ENCODE measurements at regions not wholly inside any gene's neighbourhood (a gene's known extent, or its start where the extent isn't known, plus 50 kb on each side); places are given as distances from the start of the nearest gene placed in this dataset.

- POLR2A ChIA-PET = no interaction called here
- no peak for FAIRE-seq
- H3K27ac ChIP-seq = no peak overlapping the region
- H3K4me2 ChIP-seq = no peak overlapping the region
- H3K4me3 ChIP-seq = no peak overlapping the region
- CTCF ChIA-PET = no interaction called here
- no peaks in the 10 kb centered on the region for H3K4me1 ChIP-seq
- ATAC-seq = no peak
- no peak for DNase-seq (ENCODE audit: low read depth in 1 of 2, low spot score in 1 of 2)
- TF ChIP-seq PBX3 (IDR thresholded peaks at IDR 0.05) (no peak), TP53 (CRISPR knock-in tag; IDR thresholded peaks at IDR 0.05) (no peak), MAX (IDR thresholded peaks at IDR 0.05) (no peak), EHF (CRISPR knock-in tag; IDR thresholded peaks at IDR 0.05) (no peak), HOXB5 (CRISPR knock-in tag; IDR thresholded peaks at IDR 0.05) (no peak), CBX8 (IDR thresholded peaks at IDR 0.05) (no peak), EHMT2 (IDR thresholded peaks at IDR 0.05; ENCODE audit: low read depth) (no peak)
- no peaks in the 10 kb centered on the region for H3K9me3 ChIP-seq
- WGBS (ENCODE audit: missing lambda C conversion rate) = no CpG with 5 or more reads among the region's 3 CpGs
These were observed 973.5 kb upstream of the MAP3K7 start for GRCh38 chr6:91560409-91560808.

- ChIA-PET POLR2A (no interaction called here), CTCF (no interaction called here)
- Histone ChIP-seq H3K4me1 (no peaks in the 10 kb centered on the region), H3K4me2 (no peak overlapping the region), H3K4me3 (no peak overlapping the region), H3K9me3 (no peaks in the 10 kb centered on the region), H3K27ac (no peak overlapping the region)
- 3% methylated on average over 5 of the region's 5 CpGs for WGBS (ENCODE audit: missing lambda C conversion rate)
- DNase-seq (ENCODE audit: low read depth in 1 of 2, low spot score in 1 of 2) (no peak), FAIRE-seq (no peak), ATAC-seq (no peak)
- TF ChIP-seq RNF2 (IDR thresholded peaks at IDR 0.05; ENCODE audit: borderline replicate concordance, low read depth) (no peak), ZNF302 (CRISPR knock-in tag; IDR thresholded peaks at IDR 0.05) (no peak), REST (IDR thresholded peaks at IDR 0.05) (no peak), FOXS1 (CRISPR knock-in tag; IDR thresholded peaks at IDR 0.05) (no peak), ZSCAN20 (CRISPR knock-in tag; IDR thresholded peaks at IDR 0.05) (no peak), RFX5 (IDR thresholded peaks at IDR 0.05) (no peak), CEBPB (IDR thresholded peaks at IDR 0.05) (no peak), CTCF (IDR thresholded peaks at IDR 0.05) (no peak), RARB (CRISPR knock-in tag; IDR thresholded peaks at IDR 0.05) (no peak), NR3C1 (IDR thresholded peaks at IDR 0.05) (no peak), HOXA7 (CRISPR knock-in tag; IDR thresholded peaks at IDR 0.05) (no peak), KDM5A (IDR thresholded peaks at IDR 0.05) (no peak), HEYL (CRISPR knock-in tag; IDR thresholded peaks at IDR 0.05) (no peak), FOSB (CRISPR knock-in tag; IDR thresholded peaks at IDR 0.05) (no peak), FOSL2 (IDR thresholded peaks at IDR 0.05) (no peak), FOSL2 (CRISPR knock-in tag; IDR thresholded peaks at IDR 0.05) (no peak), POLR2AphosphoS2 (conservative IDR thresholded peaks at IDR 0.05; ENCODE audit: low read length) (no peak), POLR2A (IDR thresholded peaks at IDR 0.05; ENCODE audit: low read length) (no peak)
These were observed 954.0 kb upstream of the MAP3K7 start for GRCh38 chr6:91540902-91541301.
